ENCODE measurements at regions not wholly inside any gene's neighbourhood (a gene's known extent, or its start where the extent isn't known, plus 50 kb on each side); places are given as distances from the start of the nearest gene placed in this dataset.

DNA sequence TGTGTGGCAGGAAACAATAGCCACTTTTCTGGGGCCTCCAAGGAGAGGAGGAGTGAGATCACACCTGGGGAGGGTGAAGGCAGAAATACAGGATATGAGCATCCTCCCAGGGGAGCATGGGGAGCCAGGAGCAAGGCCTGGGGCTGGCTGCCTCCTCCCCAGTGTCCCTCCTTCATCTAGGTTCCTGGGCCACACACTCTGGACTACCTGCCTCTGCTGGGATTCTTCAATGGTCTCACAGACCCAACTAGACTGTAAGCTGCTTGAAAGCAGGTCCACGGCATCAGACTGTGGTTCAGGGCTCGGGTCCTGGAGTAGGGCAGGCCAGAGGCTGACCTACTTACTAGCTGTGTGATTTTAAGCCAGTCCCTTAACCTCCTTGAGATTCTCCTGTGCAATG is 94.0 kb downstream of the MCFD2 start:
- WGBS, 4 donors, result 78 to 96% (median 83%) methylated on average over 2 of the region's 2 CpGs
- Histone ChIP-seq H3K4me3 (no peak overlapping the region), H3K36me3 (no peaks in the 10 kb centered on the region), H3K4me1 (peaks cover 5 to 47% (median 34%) of the 10 kb centered on the region in 12 donors), H3K27ac (peak overlapping the region in 8 of 12 donors; percentile 13 to 64 (median 27)), H3K27me3 (no peaks in the 10 kb centered on the region), H3K9me3 (peaks cover 0 to 6% (median 0%) of the 10 kb centered on the region in 12 donors)
- intact Hi-C loops (cut with DNase I), result no loop called here
- no peak for DNase-seq
- ATAC-seq, result no peak
- TF ChIP-seq, protein P1, sequence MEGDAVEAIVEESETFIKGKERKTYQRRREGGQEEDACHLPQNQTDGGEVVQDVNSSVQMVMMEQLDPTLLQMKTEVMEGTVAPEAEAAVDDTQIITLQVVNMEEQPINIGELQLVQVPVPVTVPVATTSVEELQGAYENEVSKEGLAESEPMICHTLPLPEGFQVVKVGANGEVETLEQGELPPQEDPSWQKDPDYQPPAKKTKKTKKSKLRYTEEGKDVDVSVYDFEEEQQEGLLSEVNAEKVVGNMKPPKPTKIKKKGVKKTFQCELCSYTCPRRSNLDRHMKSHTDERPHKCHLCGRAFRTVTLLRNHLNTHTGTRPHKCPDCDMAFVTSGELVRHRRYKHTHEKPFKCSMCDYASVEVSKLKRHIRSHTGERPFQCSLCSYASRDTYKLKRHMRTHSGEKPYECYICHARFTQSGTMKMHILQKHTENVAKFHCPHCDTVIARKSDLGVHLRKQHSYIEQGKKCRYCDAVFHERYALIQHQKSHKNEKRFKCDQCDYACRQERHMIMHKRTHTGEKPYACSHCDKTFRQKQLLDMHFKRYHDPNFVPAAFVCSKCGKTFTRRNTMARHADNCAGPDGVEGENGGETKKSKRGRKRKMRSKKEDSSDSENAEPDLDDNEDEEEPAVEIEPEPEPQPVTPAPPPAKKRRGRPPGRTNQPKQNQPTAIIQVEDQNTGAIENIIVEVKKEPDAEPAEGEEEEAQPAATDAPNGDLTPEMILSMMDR (IDR thresholded peaks at IDR 0.05), result no peak
- no peak for TF ChIP-seq POLR2A (IDR thresholded peaks at IDR 0.05)

DNA sequence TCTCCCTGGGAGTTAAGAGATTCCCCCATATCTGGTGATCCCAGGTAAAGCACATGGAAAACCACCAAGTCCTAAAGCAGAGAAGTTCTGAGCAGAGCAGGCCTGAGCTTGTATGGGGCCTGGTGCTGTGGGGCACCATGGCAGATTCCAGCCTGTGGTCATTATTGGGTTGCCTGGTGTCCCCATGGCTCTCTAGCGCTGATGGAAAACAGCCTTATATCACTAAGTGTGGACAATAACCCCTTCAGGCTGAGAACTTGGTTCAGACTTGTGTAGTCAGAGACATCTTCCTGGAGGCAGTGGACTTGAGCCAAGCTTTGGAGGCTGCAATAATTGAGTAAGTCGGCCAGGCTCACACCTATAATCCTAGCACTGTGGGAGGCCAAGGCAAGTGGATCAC is 96.8 kb downstream of the MCFD2 start:
- intact Hi-C loops (cut with DNase I), result loop anchor here in 2 of 10 donors (1.0 to 2.0 kb wide), 3 partner anchors 27 to 54 kb away; no protein-coding TSS in a partner anchor
- TF ChIP-seq, protein P1 (IDR thresholded peaks at IDR 0.05), result no peak
- TF ChIP-seq POLR2A (IDR thresholded peaks at IDR 0.05), result no peak
- H3K27ac ChIP-seq, result peak overlapping the region; percentile 77 to 95 (median 88)
- 92 to 100% (median 93%) methylated on average over 2 of the region's 2 CpGs for WGBS, 4 donors
- no peak for ATAC-seq
- H3K27me3 ChIP-seq, result no peaks in the 10 kb centered on the region
- no peak for DNase-seq
- peaks cover 0 to 6% (median 0%) of the 10 kb centered on the region in 12 donors for H3K9me3 ChIP-seq
- H3K4me3 ChIP-seq, result no peak overlapping the region
- H3K36me3 ChIP-seq, result no peaks in the 10 kb centered on the region
- H3K4me1 ChIP-seq, result peaks cover 15 to 69% (median 48%) of the 10 kb centered on the region in 12 donors

DNA sequence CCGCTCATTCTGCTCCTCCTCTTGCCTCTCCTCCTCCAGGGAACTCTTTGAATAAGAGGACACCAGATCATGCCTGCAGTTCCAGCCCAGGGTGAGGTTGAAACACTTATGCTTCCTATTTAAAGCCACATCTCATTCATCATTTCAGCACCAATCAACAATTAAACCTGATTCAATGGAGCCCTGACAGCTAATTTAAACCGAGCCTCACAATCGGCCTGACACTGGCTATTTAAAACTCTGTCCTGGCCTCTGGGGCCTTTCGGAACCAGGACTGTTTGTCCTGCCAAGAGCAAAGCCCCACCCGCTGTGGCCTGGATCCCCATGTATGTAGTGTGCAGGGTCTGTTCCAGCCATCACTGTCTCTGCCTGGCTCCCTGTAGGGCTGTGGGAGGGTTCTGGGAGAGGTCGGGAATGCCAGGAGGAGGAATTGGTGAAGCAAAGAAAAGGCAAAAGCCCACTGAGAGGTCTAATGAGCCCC is 97.4 kb downstream of the MCFD2 start:
- H3K27me3 ChIP-seq, result no peaks in the 10 kb centered on the region

More for the DNA sequence above, 97.4 kb downstream of the MCFD2 start:
- Histone ChIP-seq H3K4me1 (peaks cover 20 to 75% (median 54%) of the 10 kb centered on the region in 12 donors), H3K4me3 (no peak overlapping the region), H3K36me3 (no peaks in the 10 kb centered on the region), H3K9me3 (peaks cover 0 to 6% (median 0%) of the 10 kb centered on the region in 12 donors), H3K27ac (peak overlapping the region; percentile 77 to 95 (median 88))
- WGBS, 4 donors, result 8 to 17% (median 11%) methylated on average over 5 to 6 of the region's 6 CpGs
- TF ChIP-seq POLR2A (IDR thresholded peaks at IDR 0.05), result no peak
- TF ChIP-seq, protein P1 (IDR thresholded peaks at IDR 0.05), result no peak
- DNase-seq (peak; percentile 82 to 97 (median 89)), ATAC-seq (peak; percentile 89 to 96 (median 94))
- intact Hi-C loops (cut with DNase I), result loop anchor here in 2 of 10 donors (1.0 to 2.0 kb wide), 3 partner anchors 28 to 55 kb away; no protein-coding TSS in a partner anchor
